ENCODE measurements at regions not wholly inside any gene's neighbourhood (a gene's known extent, or its start where the extent isn't known, plus 50 kb on each side); places are given as distances from the start of the nearest gene placed in this dataset.

- no peak for TF ChIP-seq EZH2 (IDR thresholded peaks at IDR 0.05; ENCODE audit: insufficient read depth, poor library complexity, severe bottlenecking)
- no peak for TF ChIP-seq EZH2phosphoT487 (IDR thresholded peaks at IDR 0.05; ENCODE audit: insufficient read depth, low read depth)
These were observed 313.3 kb upstream of the NOCT start for GRCh38 chr4:138702190-138702824.

Data from GM23248 (cell line).